ENCODE measurements at regions not wholly inside any gene's neighbourhood (a gene's known extent, or its start where the extent isn't known, plus 50 kb on each side); places are given as distances from the start of the nearest gene placed in this dataset.
A peak's percentile ranks its signal among the peaks of the same experiment; 100 is the strongest.
"Not testable (repeated sequence)": the region's sequence is repeated elsewhere in the genome, so short reads cannot be mapped to it uniquely, and the experiment has no call there.

GRCh38 chr4:73671348-73671747 lies 51.1 kb upstream of the RASSF6 start:
- WGBS (ENCODE audit: missing lambda C conversion rate) = 81% methylated on average over 6 of the region's 6 CpGs
- Histone ChIP-seq H3K27ac (0 out of 6 replicates have a peak overlapping the region, but pooled peaks of 1 of the 2 experiments have one; percentile 21), H3K4me1 (peaks cover 11% of the 10 kb centered on the region)
- DNase-seq (ENCODE audit: low read depth in 1 of 2, low spot score in 1 of 2); POLR2A ChIA-PET; H3K4me3 ChIP-seq; FAIRE-seq; ATAC-seq; H3K9me3 ChIP-seq; H3K4me2 ChIP-seq: not testable (repeated sequence)
- CTCF ChIA-PET = interaction anchor here (1.6 to 2.1 kb wide), 2 partner anchors 252 to 463 kb away, joined by 4 to 9 read pairs; no protein-coding TSS in a partner anchor
- TF ChIP-seq, protein P1, sequence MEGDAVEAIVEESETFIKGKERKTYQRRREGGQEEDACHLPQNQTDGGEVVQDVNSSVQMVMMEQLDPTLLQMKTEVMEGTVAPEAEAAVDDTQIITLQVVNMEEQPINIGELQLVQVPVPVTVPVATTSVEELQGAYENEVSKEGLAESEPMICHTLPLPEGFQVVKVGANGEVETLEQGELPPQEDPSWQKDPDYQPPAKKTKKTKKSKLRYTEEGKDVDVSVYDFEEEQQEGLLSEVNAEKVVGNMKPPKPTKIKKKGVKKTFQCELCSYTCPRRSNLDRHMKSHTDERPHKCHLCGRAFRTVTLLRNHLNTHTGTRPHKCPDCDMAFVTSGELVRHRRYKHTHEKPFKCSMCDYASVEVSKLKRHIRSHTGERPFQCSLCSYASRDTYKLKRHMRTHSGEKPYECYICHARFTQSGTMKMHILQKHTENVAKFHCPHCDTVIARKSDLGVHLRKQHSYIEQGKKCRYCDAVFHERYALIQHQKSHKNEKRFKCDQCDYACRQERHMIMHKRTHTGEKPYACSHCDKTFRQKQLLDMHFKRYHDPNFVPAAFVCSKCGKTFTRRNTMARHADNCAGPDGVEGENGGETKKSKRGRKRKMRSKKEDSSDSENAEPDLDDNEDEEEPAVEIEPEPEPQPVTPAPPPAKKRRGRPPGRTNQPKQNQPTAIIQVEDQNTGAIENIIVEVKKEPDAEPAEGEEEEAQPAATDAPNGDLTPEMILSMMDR (IDR thresholded peaks at IDR 0.05) = 0 out of 3 replicates have a peak, but pooled peaks have one; percentile 4
- TF ChIP-seq RAD21 (conservative IDR thresholded peaks at IDR 0.05 in 1 of 2, IDR thresholded peaks at IDR 0.05 in 1 of 2) = 0 out of 5 replicates have a peak, but pooled peaks of 1 of the 2 experiments have one; percentile 15

- ATAC-seq = no peak
These were observed 53.0 kb upstream of the RASSF6 start for GRCh38 chr4:73673286-73673685.

DNA sequence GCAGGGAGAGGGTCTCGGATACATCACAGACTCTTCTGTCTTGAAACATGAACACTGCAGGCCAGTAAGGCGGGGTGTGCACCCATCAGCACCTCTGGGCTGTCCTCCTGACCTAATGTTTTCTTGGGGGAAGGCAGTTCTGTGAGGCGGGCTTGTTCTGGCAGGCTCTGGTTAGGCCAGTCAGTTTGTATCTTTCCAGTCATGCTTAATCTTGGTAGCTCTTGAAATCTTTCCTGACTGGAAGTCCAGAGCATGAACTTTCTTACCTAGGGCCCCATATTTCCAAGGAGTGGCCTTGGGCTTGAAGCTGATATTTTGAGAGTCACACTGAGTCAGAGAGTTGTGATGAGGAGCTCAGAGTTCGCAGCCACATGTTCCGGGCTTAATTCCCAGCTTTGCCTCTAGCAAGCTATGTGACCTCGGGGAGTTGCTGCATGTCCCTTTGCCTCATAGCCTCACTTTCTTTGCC lies 54.2 kb upstream of the RASSF6 start:
- no peak for FAIRE-seq
- ChIA-PET POLR2A (no interaction called here), CTCF (interaction anchor here (0.6 to 2.8 kb wide), 6 partner anchors 8 to 249 kb away, joined by 3 to 12 read pairs (median 7); no protein-coding TSS in a partner anchor)
- no peak overlapping the region for H3K4me2 ChIP-seq
- H3K27ac ChIP-seq = peak overlapping the region; percentile 44 to 67; a peak in 4 of 6 replicates
- no peak overlapping the region for H3K4me3 ChIP-seq
- no peak for ATAC-seq
- H3K9me3 ChIP-seq = no peaks in the 10 kb centered on the region
- H3K4me1 ChIP-seq = peaks cover 35% of the 10 kb centered on the region
- WGBS (ENCODE audit: missing lambda C conversion rate) = 83% methylated on average over 6 of the region's 6 CpGs
- DNase-seq (ENCODE audit: low read depth in 1 of 2, low spot score in 1 of 2) = no peak
- TF ChIP-seq POLR2A (IDR thresholded peaks at IDR 0.05; ENCODE audit: low read length) = no peak
- TF ChIP-seq HDAC2 (IDR thresholded peaks at IDR 0.05) = no peak
- TF ChIP-seq EP300 (IDR thresholded peaks at IDR 0.05) = no peak
- TF ChIP-seq, protein P2, sequence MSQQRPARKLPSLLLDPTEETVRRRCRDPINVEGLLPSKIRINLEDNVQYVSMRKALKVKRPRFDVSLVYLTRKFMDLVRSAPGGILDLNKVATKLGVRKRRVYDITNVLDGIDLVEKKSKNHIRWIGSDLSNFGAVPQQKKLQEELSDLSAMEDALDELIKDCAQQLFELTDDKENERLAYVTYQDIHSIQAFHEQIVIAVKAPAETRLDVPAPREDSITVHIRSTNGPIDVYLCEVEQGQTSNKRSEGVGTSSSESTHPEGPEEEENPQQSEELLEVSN (IDR thresholded peaks at IDR 0.05; ENCODE audit: borderline replicate concordance, low read depth) = no peak
- TF ChIP-seq HMGXB4 (CRISPR knock-in tag; IDR thresholded peaks at IDR 0.05; ENCODE audit: borderline replicate concordance) = no peak
- TF ChIP-seq CBX8 (IDR thresholded peaks at IDR 0.05) = no peak
- TF ChIP-seq HEYL (CRISPR knock-in tag; IDR thresholded peaks at IDR 0.05) = no peak
- no peak for TF ChIP-seq JUNB (IDR thresholded peaks at IDR 0.05)
- TF ChIP-seq HES2 (IDR thresholded peaks at IDR 0.05) = no peak
- TF ChIP-seq NFE2L2 (conservative IDR thresholded peaks at IDR 0.05; ENCODE audit: low read length) = no peak
- TF ChIP-seq, protein P3, sequence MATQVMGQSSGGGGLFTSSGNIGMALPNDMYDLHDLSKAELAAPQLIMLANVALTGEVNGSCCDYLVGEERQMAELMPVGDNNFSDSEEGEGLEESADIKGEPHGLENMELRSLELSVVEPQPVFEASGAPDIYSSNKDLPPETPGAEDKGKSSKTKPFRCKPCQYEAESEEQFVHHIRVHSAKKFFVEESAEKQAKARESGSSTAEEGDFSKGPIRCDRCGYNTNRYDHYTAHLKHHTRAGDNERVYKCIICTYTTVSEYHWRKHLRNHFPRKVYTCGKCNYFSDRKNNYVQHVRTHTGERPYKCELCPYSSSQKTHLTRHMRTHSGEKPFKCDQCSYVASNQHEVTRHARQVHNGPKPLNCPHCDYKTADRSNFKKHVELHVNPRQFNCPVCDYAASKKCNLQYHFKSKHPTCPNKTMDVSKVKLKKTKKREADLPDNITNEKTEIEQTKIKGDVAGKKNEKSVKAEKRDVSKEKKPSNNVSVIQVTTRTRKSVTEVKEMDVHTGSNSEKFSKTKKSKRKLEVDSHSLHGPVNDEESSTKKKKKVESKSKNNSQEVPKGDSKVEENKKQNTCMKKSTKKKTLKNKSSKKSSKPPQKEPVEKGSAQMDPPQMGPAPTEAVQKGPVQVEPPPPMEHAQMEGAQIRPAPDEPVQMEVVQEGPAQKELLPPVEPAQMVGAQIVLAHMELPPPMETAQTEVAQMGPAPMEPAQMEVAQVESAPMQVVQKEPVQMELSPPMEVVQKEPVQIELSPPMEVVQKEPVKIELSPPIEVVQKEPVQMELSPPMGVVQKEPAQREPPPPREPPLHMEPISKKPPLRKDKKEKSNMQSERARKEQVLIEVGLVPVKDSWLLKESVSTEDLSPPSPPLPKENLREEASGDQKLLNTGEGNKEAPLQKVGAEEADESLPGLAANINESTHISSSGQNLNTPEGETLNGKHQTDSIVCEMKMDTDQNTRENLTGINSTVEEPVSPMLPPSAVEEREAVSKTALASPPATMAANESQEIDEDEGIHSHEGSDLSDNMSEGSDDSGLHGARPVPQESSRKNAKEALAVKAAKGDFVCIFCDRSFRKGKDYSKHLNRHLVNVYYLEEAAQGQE (IDR thresholded peaks at IDR 0.05) = no peak
- no peak for TF ChIP-seq ESRRA (IDR thresholded peaks at IDR 0.05; ENCODE audit: borderline replicate concordance, low read length)
- no peak for TF ChIP-seq ELK1 (IDR thresholded peaks at IDR 0.05; ENCODE audit: low read depth, low read length)
- TF ChIP-seq, protein P4, sequence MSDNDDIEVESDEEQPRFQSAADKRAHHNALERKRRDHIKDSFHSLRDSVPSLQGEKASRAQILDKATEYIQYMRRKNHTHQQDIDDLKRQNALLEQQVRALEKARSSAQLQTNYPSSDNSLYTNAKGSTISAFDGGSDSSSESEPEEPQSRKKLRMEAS (IDR thresholded peaks at IDR 0.05) = no peak
- no peak for TF ChIP-seq RAD21 (conservative IDR thresholded peaks at IDR 0.05 in 1 of 2, IDR thresholded peaks at IDR 0.05 in 1 of 2)

More at GRCh38 chr4:73673286-73673685, 53.0 kb upstream of the RASSF6 start:
- FAIRE-seq (no peak), DNase-seq (ENCODE audit: low read depth in 1 of 2, low spot score in 1 of 2) (no peak)
- H3K4me3 ChIP-seq = no peak overlapping the region
- 87% methylated on average over 9 of the region's 9 CpGs for WGBS (ENCODE audit: missing lambda C conversion rate)
- POLR2A ChIA-PET = no interaction called here
- 0 out of 6 replicates have a peak overlapping the region, but pooled peaks of 1 of the 2 experiments have one; percentile 21 for H3K27ac ChIP-seq
- TF ChIP-seq RFX5 (IDR thresholded peaks at IDR 0.05) (no peak), POLR2AphosphoS2 (conservative IDR thresholded peaks at IDR 0.05; ENCODE audit: low read length) (no peak), PHF8 (IDR thresholded peaks at IDR 0.05; ENCODE audit: borderline replicate concordance, low read depth) (no peak)
- TF ChIP-seq, protein P1 (IDR thresholded peaks at IDR 0.05) = no peak
- H3K4me1 ChIP-seq = peaks cover 30% of the 10 kb centered on the region
- no peak overlapping the region for H3K4me2 ChIP-seq
- CTCF ChIA-PET = interaction anchor here (1.2 to 2.5 kb wide), 5 partner anchors 10 to 461 kb away, joined by 3 to 12 read pairs (median 8); no protein-coding TSS in a partner anchor
- no peaks in the 10 kb centered on the region for H3K9me3 ChIP-seq

All from A549 (cell line).